Tibial artery (tissue), 4 donors: ENCODE measurements at regions not wholly inside any gene's neighbourhood (a gene's known extent, or its start where the extent isn't known, plus 50 kb on each side); places are given as distances from the start of the nearest gene placed in this dataset.
"Not testable (repeated sequence)": the region's sequence is repeated elsewhere in the genome, so short reads cannot be mapped to it uniquely, and the experiment has no call there.

Experiments used
- DNase-seq, 2 donors: peaks; one replicate each; pipeline ENCODE4 v3.0.0-alpha.2; 2019
- H3K27ac ChIP-seq, 2 donors: fragments of 200-600 bp; sonication (generic) in 1 of 2; 1 replicate in 1 of 2; 2 replicates in 1 of 2; pipeline ENCODE4 v1.5.1; 2018 to 2019; ENCODE audit warnings: mild to moderate bottlenecking in 1 of 2
- H3K27me3 ChIP-seq, 2 donors: fragments of 200-600 bp; sonication (generic) in 1 of 2; one replicate each; pipeline versions ENCODE4 v1.5.1 to v1.6.0; 2016 to 2019
- H3K36me3 ChIP-seq, 3 donors: fragments of 200-600 bp; sonication (generic) in 2 of 3; one replicate each; pipeline ENCODE4 v1.5.1; 2016 to 2019; ENCODE audit warnings: mild to moderate bottlenecking in 2 of 3
- H3K4me1 ChIP-seq, 4 donors: fragments of 200-600 bp; sonication (generic) in 2 of 4; 1 replicate in 3 of 4; 2 replicates in 1 of 4; pipeline ENCODE4 v1.5.1; 2016 to 2019
- H3K4me3 ChIP-seq, 2 donors: fragments of 200-600 bp; sonication (generic) in 1 of 2; 1 replicate in 1 of 2; 2 replicates in 1 of 2; pipeline ENCODE4 v1.5.1; 2018 to 2019; ENCODE audit warnings: mild to moderate bottlenecking in 2 of 2
- H3K9me3 ChIP-seq, 3 donors: fragments of 200-600 bp; sonication (generic) in 1 of 3; one replicate each; pipeline ENCODE4 v1.5.1; 2016 to 2019
- intact Hi-C: fragments of 100-400 bp; cut with DNase I; formaldehyde crosslinking; loops from one replicate; pipeline ENCODE4 v1.15.0; 2023; ENCODE audit warnings: low total_unique reads
- TF ChIP-seq, protein P1 (sequence below), 2 experiments: fragments of 200-600 bp in 1 of 2; fragments of 450-650 bp in 1 of 2; IDR thresholded peaks; one replicate each; pipeline ENCODE4 v1.5.1; 2017 to 2019; ENCODE audit warnings: antibody characterized with exemption in 2 of 2, mild to moderate bottlenecking in 1 of 2, moderate library complexity in 1 of 2

DNA sequence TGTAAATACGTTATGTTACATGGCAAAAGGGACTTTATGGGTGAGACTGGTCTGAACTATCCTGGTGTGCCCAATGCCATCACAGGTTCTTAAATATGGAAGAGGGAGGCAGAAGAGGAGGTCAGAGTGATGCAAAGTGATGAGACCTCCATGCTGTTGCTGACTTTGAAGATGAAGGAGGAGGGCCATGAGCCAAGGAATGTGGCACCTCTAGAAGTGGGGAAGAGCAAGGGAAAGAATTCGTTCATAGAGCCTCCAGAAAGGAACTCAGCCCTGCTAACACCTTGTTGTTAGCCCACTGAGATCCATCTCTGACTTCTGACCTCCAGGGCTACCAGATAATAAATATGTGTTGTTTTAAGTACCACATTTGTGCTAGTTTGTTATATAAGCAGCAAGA is 462.0 kb downstream of the RPS6KC1 start:
- intact Hi-C loops, result no loop called here
- no peaks in the 10 kb centered on the region for H3K27me3 ChIP-seq
- no peak overlapping the region for H3K4me3 ChIP-seq
- no peaks in the 10 kb centered on the region for H3K9me3 ChIP-seq
- no peaks in the 10 kb centered on the region for H3K36me3 ChIP-seq
- DNase-seq, result no peak
- no peak overlapping the region for H3K27ac ChIP-seq
- no peaks in the 10 kb centered on the region for H3K4me1 ChIP-seq
- TF ChIP-seq, protein P1, sequence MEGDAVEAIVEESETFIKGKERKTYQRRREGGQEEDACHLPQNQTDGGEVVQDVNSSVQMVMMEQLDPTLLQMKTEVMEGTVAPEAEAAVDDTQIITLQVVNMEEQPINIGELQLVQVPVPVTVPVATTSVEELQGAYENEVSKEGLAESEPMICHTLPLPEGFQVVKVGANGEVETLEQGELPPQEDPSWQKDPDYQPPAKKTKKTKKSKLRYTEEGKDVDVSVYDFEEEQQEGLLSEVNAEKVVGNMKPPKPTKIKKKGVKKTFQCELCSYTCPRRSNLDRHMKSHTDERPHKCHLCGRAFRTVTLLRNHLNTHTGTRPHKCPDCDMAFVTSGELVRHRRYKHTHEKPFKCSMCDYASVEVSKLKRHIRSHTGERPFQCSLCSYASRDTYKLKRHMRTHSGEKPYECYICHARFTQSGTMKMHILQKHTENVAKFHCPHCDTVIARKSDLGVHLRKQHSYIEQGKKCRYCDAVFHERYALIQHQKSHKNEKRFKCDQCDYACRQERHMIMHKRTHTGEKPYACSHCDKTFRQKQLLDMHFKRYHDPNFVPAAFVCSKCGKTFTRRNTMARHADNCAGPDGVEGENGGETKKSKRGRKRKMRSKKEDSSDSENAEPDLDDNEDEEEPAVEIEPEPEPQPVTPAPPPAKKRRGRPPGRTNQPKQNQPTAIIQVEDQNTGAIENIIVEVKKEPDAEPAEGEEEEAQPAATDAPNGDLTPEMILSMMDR (IDR thresholded peaks at IDR 0.05), result no peak

DNA sequence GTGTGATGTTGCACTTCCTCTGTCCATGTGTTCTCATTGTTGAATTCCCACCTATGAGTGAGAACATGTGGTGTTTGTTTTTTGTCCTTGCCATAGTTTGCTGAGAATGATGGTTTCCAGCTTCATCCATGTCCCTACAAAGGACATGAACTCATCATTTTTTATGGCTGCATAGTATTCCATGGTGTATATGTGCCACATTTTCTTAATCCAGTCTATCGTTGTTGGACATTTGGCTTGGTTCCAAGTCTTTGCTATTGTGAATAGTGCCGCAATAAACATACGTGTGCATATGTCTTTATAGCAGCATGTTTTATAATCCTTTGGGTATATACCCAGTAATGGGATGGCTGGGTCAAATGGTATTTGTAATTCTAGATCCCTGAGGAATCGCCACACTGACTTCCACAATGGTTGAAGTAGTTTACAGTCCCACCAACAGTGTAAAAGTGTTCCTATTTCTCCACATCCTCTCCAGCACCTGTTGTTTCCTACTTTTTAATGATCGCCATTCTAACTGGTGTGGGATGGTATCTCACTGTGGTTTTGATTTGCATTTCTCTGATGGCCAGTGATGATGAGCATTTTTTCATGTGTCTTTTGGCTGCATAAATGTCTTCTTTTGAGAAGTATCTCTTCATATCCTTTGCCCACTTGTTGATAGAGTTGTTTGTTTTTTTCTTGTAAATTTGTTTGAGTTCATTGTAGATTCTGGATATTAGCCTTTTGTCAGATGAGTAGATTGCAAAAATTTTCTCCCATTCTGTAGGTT is 463.6 kb downstream of the RPS6KC1 start:
- H3K27me3 ChIP-seq, H3K27ac ChIP-seq, intact Hi-C loops, H3K4me1 ChIP-seq, H3K4me3 ChIP-seq, H3K9me3 ChIP-seq, H3K36me3 ChIP-seq, DNase-seq: not testable (repeated sequence)

DNA sequence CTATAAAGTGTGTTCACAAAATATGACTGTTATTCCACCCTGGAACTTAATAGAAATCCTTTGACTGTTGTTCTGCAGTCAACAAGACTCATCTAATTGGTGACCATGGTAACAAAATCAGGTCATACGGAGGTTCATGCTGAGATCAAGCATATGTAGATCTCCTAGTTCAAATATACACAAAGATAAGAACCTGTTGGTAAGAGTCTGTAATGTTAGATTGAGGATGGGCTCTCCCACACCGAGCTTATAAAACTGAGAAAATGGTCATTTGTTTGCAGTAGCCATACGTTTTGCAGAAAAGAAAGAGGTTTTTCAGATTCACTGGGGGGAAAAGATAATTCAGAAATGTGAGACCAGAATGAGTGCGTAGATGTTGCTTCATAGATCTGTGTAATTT is 468.1 kb downstream of the RPS6KC1 start:
- H3K9me3 ChIP-seq, result peaks cover 0 to 9% (median 7%) of the 10 kb centered on the region in 3 donors
- H3K36me3 ChIP-seq, result no peaks in the 10 kb centered on the region
- TF ChIP-seq, protein P1 (IDR thresholded peaks at IDR 0.05), result no peak

DNA sequence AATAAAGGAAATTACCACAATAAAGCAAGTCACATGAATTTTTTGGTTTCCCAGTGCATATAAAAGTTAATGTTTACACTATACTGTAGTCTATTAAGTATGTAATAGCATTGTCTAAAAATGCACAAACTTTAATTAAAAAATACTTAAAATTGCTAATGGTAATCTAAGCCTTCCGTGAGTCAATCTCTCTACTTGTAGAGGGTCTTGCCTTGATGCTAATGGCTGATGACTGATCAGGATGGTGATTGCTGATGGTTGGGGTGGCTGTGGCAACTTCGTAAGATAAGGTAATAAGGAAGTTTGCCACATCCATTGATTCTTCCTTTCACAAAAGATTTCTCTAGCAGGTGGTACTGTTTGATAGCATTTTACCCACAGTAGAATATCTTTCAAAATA is 466.6 kb upstream of the PROX1 start:
- TF ChIP-seq, protein P1 (IDR thresholded peaks at IDR 0.05), result no peak
- no peak overlapping the region for H3K4me3 ChIP-seq
- intact Hi-C loops, result no loop called here

More for the DNA sequence above, 468.1 kb downstream of the RPS6KC1 start:
- intact Hi-C loops, result no loop called here
- Histone ChIP-seq H3K4me3 (no peak overlapping the region), H3K27ac (no peak overlapping the region), H3K4me1 (no peaks in the 10 kb centered on the region), H3K27me3 (peaks cover 0 to 2% of the 10 kb centered on the region in 2 donors)
- DNase-seq, result no peak

DNA sequence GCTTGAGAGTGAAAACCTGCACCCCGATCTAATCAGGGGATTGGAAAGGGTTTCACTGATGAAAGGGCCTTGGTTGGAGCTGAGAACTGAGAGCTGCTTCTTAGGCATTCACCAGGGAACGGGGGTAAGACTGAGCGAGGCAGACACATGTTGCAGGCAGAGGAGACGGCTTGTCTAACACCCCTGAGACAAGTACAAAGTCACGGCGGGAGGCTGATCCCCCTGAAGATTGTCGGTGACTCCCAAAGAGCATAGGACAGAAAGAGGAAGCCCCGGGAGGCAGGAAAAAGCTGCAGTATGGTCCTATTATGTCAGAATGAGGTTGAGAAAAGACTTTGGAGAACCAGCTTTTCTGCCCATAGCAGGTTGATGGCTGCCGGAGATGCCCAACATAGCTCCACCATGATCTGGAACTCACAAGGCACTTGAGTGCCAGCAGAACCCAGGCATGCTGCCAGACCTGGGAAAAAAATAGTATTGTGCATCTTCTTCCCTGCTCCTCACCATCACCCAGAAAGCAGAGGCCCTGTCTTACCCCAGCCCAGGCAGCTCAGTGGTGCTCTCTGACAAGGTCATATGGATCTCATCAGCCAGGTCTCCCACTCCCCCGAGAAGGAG is 463.9 kb upstream of the PROX1 start:
- TF ChIP-seq, protein P1 (IDR thresholded peaks at IDR 0.05), result no peak
- no peak for DNase-seq
- Histone ChIP-seq H3K27ac (no peak overlapping the region), H3K27me3 (peaks cover 0 to 7% of the 10 kb centered on the region in 2 donors), H3K9me3 (peaks cover 0 to 9% (median 7%) of the 10 kb centered on the region in 3 donors), H3K4me1 (no peaks in the 10 kb centered on the region), H3K4me3 (no peak overlapping the region), H3K36me3 (no peaks in the 10 kb centered on the region)
- intact Hi-C loops, result no loop called here

More for the DNA sequence above, 466.6 kb upstream of the PROX1 start:
- peaks cover 0 to 9% (median 7%) of the 10 kb centered on the region in 3 donors for H3K9me3 ChIP-seq
- DNase-seq, result no peak
- H3K27ac ChIP-seq, result no peak overlapping the region
- no peaks in the 10 kb centered on the region for H3K36me3 ChIP-seq
- H3K27me3 ChIP-seq, result peaks cover 0 to 7% of the 10 kb centered on the region in 2 donors
- no peaks in the 10 kb centered on the region for H3K4me1 ChIP-seq

DNA sequence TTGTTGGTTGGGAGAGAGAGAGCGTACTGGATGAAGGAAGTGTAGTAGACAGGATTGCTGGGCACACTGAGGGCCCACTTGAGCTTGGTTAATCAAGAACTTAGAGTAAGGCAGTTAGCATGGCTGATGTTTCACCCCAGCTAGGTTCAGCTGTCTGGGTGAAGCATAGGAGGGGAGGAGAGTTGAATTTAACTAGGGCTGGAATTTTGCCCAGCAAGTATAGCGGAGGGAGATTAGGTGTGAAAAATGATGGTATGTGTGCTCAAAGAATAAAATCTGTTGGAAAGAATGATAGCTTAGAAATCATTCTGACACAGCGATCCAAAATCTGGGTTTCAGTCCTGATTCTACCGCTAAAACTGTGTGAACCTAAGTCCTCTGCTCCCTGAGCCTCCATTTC is 461.5 kb upstream of the PROX1 start:
- H3K4me1 ChIP-seq, result no peaks in the 10 kb centered on the region
- H3K27me3 ChIP-seq, result peaks cover 0 to 7% of the 10 kb centered on the region in 2 donors
- DNase-seq, result no peak
- no peaks in the 10 kb centered on the region for H3K36me3 ChIP-seq
- intact Hi-C loops, result no loop called here
- no peak overlapping the region for H3K27ac ChIP-seq
- peaks cover 0 to 9% (median 7%) of the 10 kb centered on the region in 3 donors for H3K9me3 ChIP-seq
- no peak overlapping the region for H3K4me3 ChIP-seq
- TF ChIP-seq, protein P1 (IDR thresholded peaks at IDR 0.05), result no peak
